H1 (cell line): ENCODE measurements at regions not wholly inside any gene's neighbourhood (a gene's known extent, or its start where the extent isn't known, plus 50 kb on each side); places are given as distances from the start of the nearest gene placed in this dataset.

Experiments used
- CTCF ChIA-PET: fragments of 300-600 bp; sonication (Branson Sonifier 250); formaldehyde crosslinking; loops from one replicate; lab custom pipeline; 2021; ENCODE audit not compliant: partially characterized antibody; lab: Charles Lee
- POLR2A ChIA-PET: fragments of 300-600 bp; sonication (Branson Sonifier 250); formaldehyde crosslinking; loops from one replicate; lab custom pipeline; 2021; ENCODE audit warnings: inconsistent platforms; ENCODE audit not compliant: partially characterized antibody; lab: Charles Lee
- DNase-seq, 2 experiments: peaks; one replicate each; pipeline versions ENCODE4 v3.0.0 to v3.0.0-alpha.2; 2010 to 2022; ENCODE audit warnings: low spot score in 2 of 2, low read depth in 1 of 2, mixed read lengths in 1 of 2
- FAIRE-seq: peaks from 2 replicates; lab custom pipeline; 2011; peaks lifted over from hg19 to GRCh38; lab: Jason Lieb, UNC
- H2AFZ ChIP-seq: 2 replicates; pipeline ENCODE4 v1.8.1; 2012; ENCODE audit warnings: low read length, inconsistent platforms
- H2AK5ac ChIP-seq: 2 replicates; pipeline ENCODE4 v1.6.1; 2013; ENCODE audit warnings: low read depth, low read length
- H2BK120ac ChIP-seq: replicated peaks from 2 replicates; pipeline ENCODE3; 2013; ENCODE audit warnings: low read depth, low read length, inconsistent platforms
- H2BK12ac ChIP-seq: 2 replicates; pipeline ENCODE4 v1.6.1; 2013; ENCODE audit warnings: low read depth, low read length
- H2BK15ac ChIP-seq: 2 replicates; pipeline ENCODE4 v1.6.1; 2013; ENCODE audit warnings: low read length
- H2BK20ac ChIP-seq: 2 replicates; pipeline ENCODE4 v1.6.1; 2013; ENCODE audit warnings: low read length
- H2BK5ac ChIP-seq: 2 replicates; pipeline ENCODE4 v1.6.1; 2013; ENCODE audit warnings: low read depth, low read length
- H3K14ac ChIP-seq: 2 replicates; pipeline ENCODE4 v1.6.1; 2013; ENCODE audit warnings: inconsistent platforms; ENCODE audit not compliant: insufficient read length
- H3K18ac ChIP-seq: 2 replicates; pipeline ENCODE4 v1.6.1; 2013; ENCODE audit warnings: low read length; ENCODE audit errors: extremely low read depth
- H3K23ac ChIP-seq: 2 replicates; pipeline ENCODE4 v1.6.1; 2013; ENCODE audit warnings: inconsistent platforms; ENCODE audit not compliant: insufficient read length
- H3K23me2 ChIP-seq: 2 replicates; pipeline ENCODE4 v1.6.1; 2013; ENCODE audit warnings: low read depth, low read length
- H3K27ac ChIP-seq: 2 replicates; pipeline ENCODE4 v1.6.1; 2011; ENCODE audit warnings: low read depth, low read length, inconsistent platforms
- H3K27me3 ChIP-seq, 4 experiments: replicated peaks in 1 of 4; 1 replicate in 1 of 4; 2 replicates in 3 of 4; pipeline versions ENCODE4 v1.6.1 to v1.8.1; 2011 to 2013; ENCODE audit warnings: low read length in 3 of 4, mild to moderate bottlenecking in 3 of 4, inconsistent platforms in 2 of 4, mixed read lengths in 2 of 4, moderate library complexity in 1 of 4; ENCODE audit not compliant: control insufficient read depth in 3 of 4, insufficient read depth in 3 of 4; ENCODE audit errors: extremely low read depth in 1 of 4
- H3K36me3 ChIP-seq, 4 experiments: 2 replicates each; pipeline versions ENCODE4 v1.6.1 to v1.8.1; 2011 to 2013; ENCODE audit warnings: mild to moderate bottlenecking in 4 of 4, low read length in 3 of 4, moderate library complexity in 2 of 4, control low read depth in 1 of 4, inconsistent platforms in 1 of 4; ENCODE audit not compliant: insufficient read depth in 4 of 4, control insufficient read depth in 2 of 4
- H3K4ac ChIP-seq: replicated peaks from 2 replicates; pipeline ENCODE3; 2013; ENCODE audit warnings: low read length, low read depth, mixed read lengths, inconsistent platforms; ENCODE audit not compliant: insufficient read length
- H3K4me1 ChIP-seq, 4 experiments: replicated peaks in 1 of 4; 1 replicate in 1 of 4; 2 replicates in 3 of 4; pipeline versions ENCODE4 v1.6.1 to v1.8.1; 2011 to 2013; ENCODE audit warnings: low read length in 3 of 4, inconsistent platforms in 2 of 4, mixed read lengths in 1 of 4; ENCODE audit not compliant: insufficient read depth in 4 of 4, control insufficient read depth in 3 of 4
- H3K4me2 ChIP-seq, 2 experiments: 2 replicates each; pipeline versions ENCODE4 v1.6.1 to v1.8.1; 2011 to 2013; ENCODE audit warnings: low read depth in 2 of 2, low read length in 2 of 2, control low read depth in 1 of 2, inconsistent platforms in 1 of 2, mild to moderate bottlenecking in 1 of 2; ENCODE audit not compliant: insufficient read depth in 1 of 2
- H3K4me3 ChIP-seq, 4 experiments: fragments of 200-600, 300-600 bp in 1 of 4; sonication (generic), shearing (Covaris generic), sonication (Bioruptor Twin) in 1 of 4; 2 replicates each; pipeline versions ENCODE4 v1.5.1 to v1.8.1; 2011 to 2016; ENCODE audit warnings: low read length in 4 of 4, low read depth in 3 of 4, control low read depth in 2 of 4, inconsistent platforms in 2 of 4, mild to moderate bottlenecking in 2 of 4, mixed read lengths in 1 of 4, moderate library complexity in 1 of 4; ENCODE audit not compliant: insufficient read depth in 2 of 4; ENCODE audit errors: extremely low read depth in 1 of 4
- H3K56ac ChIP-seq: replicated peaks from 2 replicates; pipeline ENCODE3; 2013; ENCODE audit warnings: low read depth, mild to moderate bottlenecking, mixed read lengths, low read length, inconsistent platforms; ENCODE audit not compliant: insufficient read length
- H3K79me1 ChIP-seq: 2 replicates; pipeline ENCODE4 v1.6.1; 2013; ENCODE audit warnings: low read depth, low read length, control low read depth
- H3K79me2 ChIP-seq, 2 experiments: 2 replicates each; pipeline versions ENCODE4 v1.6.1 to v1.8.1; 2012 to 2013; ENCODE audit warnings: low read length in 2 of 2, mild to moderate bottlenecking in 2 of 2, inconsistent platforms in 1 of 2; ENCODE audit not compliant: insufficient read depth in 2 of 2, control insufficient read depth in 1 of 2
- H3K9ac ChIP-seq, 4 experiments: replicated peaks in 1 of 4; 1 replicate in 1 of 4; 2 replicates in 3 of 4; pipeline versions ENCODE4 v1.6.1 to v1.8.1; 2011 to 2013; ENCODE audit warnings: low read depth in 3 of 4, low read length in 3 of 4, control low read depth in 2 of 4, mild to moderate bottlenecking in 2 of 4, moderate library complexity in 2 of 4, inconsistent platforms in 1 of 4; ENCODE audit errors: extremely low read depth in 1 of 4
- H3K9me3 ChIP-seq, 2 experiments: 2 replicates each; pipeline versions ENCODE4 v1.6.1 to v1.8.1; 2012 to 2013; ENCODE audit warnings: mild to moderate bottlenecking in 2 of 2, moderate library complexity in 2 of 2, control low read depth in 1 of 2, inconsistent platforms in 1 of 2, low read depth in 1 of 2, low read length in 1 of 2, mixed read lengths in 1 of 2; ENCODE audit not compliant: insufficient read depth in 2 of 2
- H4K20me1 ChIP-seq, 2 experiments: replicated peaks in 1 of 2; 2 replicates each; pipeline versions ENCODE3 to v1.8.1; 2011 to 2013; ENCODE audit warnings: inconsistent platforms in 2 of 2, low read length in 2 of 2, mild to moderate bottlenecking in 1 of 2; ENCODE audit not compliant: insufficient read depth in 2 of 2, control insufficient read depth in 1 of 2
- H4K5ac ChIP-seq: 2 replicates; pipeline ENCODE4 v1.6.1; 2013; ENCODE audit warnings: low read length, low read depth, mixed read lengths, inconsistent platforms; ENCODE audit not compliant: insufficient read length
- H4K8ac ChIP-seq: 2 replicates; pipeline ENCODE4 v1.8.0; 2013; ENCODE audit warnings: mild to moderate bottlenecking, moderate library complexity, low read length, inconsistent platforms; ENCODE audit not compliant: insufficient read depth; ENCODE audit errors: extremely low read depth
- H4K91ac ChIP-seq: replicated peaks from 2 replicates; pipeline ENCODE3; 2013; ENCODE audit warnings: low read length, mixed read lengths, inconsistent platforms; ENCODE audit not compliant: insufficient read length
- ATF3 ChIP-seq: IDR thresholded peaks from 2 replicates; pipeline ENCODE4 v1.6.1; 2011; ENCODE audit warnings: low read depth, mild to moderate bottlenecking, low read length; ENCODE audit not compliant: insufficient read depth
- EGR1 ChIP-seq: IDR thresholded peaks from 2 replicates; pipeline ENCODE4 v1.6.1; 2011; ENCODE audit warnings: low read depth, low read length, borderline replicate concordance
- KDM1A ChIP-seq: fragments of 200-600, 300-600 bp; sonication (generic); IDR thresholded peaks from 2 replicates; pipeline ENCODE4 v1.7.1; 2016; ENCODE audit warnings: mild to moderate bottlenecking, low read length, borderline replicate concordance
- KDM5A ChIP-seq: fragments of 200-600 bp; IDR thresholded peaks from 2 replicates; pipeline ENCODE4 v1.7.1; 2012; ENCODE audit warnings: mild to moderate bottlenecking, low read length, inconsistent platforms, mixed read lengths
- MAFK ChIP-seq: IDR thresholded peaks from 2 replicates; pipeline ENCODE4 v1.6.1; 2012; ENCODE audit warnings: low read depth, mild to moderate bottlenecking, improper control_type of control experiment, low read length
- NANOG ChIP-seq: IDR thresholded peaks from 2 replicates; pipeline ENCODE4 v1.6.1; 2011; ENCODE audit warnings: low read length, low read depth, mild to moderate bottlenecking, inconsistent platforms; ENCODE audit not compliant: insufficient read depth, poor library complexity, severe bottlenecking
- RNF2 ChIP-seq: fragments of 200-900, 300-1000 bp; sonication (generic); IDR thresholded peaks from 2 replicates; pipeline ENCODE4 v1.7.1; 2016; ENCODE audit warnings: borderline replicate concordance, low read depth, mild to moderate bottlenecking, antibody characterized with exemption, low read length; ENCODE audit not compliant: poor library complexity, severe bottlenecking; ENCODE audit errors: missing control alignments
- SUZ12 ChIP-seq: fragments of 200-600 bp; sonication (generic); IDR thresholded peaks from 2 replicates; pipeline ENCODE4 v1.6.1; 2012; ENCODE audit warnings: mild to moderate bottlenecking, inconsistent platforms, low read length, moderate library complexity, mixed read lengths
- USF2 ChIP-seq: IDR thresholded peaks from 2 replicates; pipeline ENCODE4 v1.6.1; 2011; ENCODE audit warnings: low read length, improper control_type of control experiment
- WGBS, 2 experiments: shearing (Covaris generic) in 1 of 2; methylation state at CpG; one replicate each; pipeline versions ENCODE4 v1.1.6 to v1.1.7; 2013 to 2015; ENCODE audit warnings: low lambda C conversion rate in 2 of 2, mixed read lengths in 2 of 2, inconsistent platforms in 1 of 2, low coverage in 1 of 2, missing lambda C conversion rate in 1 of 2; ENCODE audit not compliant: insufficient replicate concordance in 2 of 2, insufficient coverage in 1 of 2, insufficient read length in 1 of 2; ENCODE audit errors: extremely low coverage in 1 of 2, missing lambda C conversion rate in 1 of 2; 5-methylcytosine and 5-hydroxymethylcytosine counted together

- H3K14ac ChIP-seq = no peak overlapping the region
- H4K5ac ChIP-seq = no peak overlapping the region
- no peak overlapping the region for H2BK12ac ChIP-seq
- no peaks in the 10 kb centered on the region for H4K20me1 ChIP-seq
- H3K9ac ChIP-seq = no peak overlapping the region
- H3K27me3 ChIP-seq = no peaks in the 10 kb centered on the region
- no peak overlapping the region for H3K18ac ChIP-seq
- H3K27ac ChIP-seq = no peak overlapping the region
- no peak overlapping the region for H4K8ac ChIP-seq
- H2BK120ac ChIP-seq = no peak overlapping the region
- WGBS, 2 experiments = 100% methylated on average over 3 of the region's 3 CpGs; no CpG with 5 or more reads in 1 of the 2 experiments
- H3K4me1 ChIP-seq = no peaks in the 10 kb centered on the region; a peak in 1 of 7 replicates
- no peaks in the 10 kb centered on the region for H3K23me2 ChIP-seq
- TF ChIP-seq EGR1 (no peak), KDM5A (no peak), RNF2 (no peak), USF2 (no peak), KDM1A (no peak), ATF3 (no peak), NANOG (no peak), SUZ12 (no peak), MAFK (no peak)
- H3K23ac ChIP-seq = no peak overlapping the region
- no peak overlapping the region for H2BK20ac ChIP-seq
- no peaks in the 10 kb centered on the region for H3K79me2 ChIP-seq
- no peak for DNase-seq
- H2BK5ac ChIP-seq = no peak overlapping the region
- H4K91ac ChIP-seq = no peak overlapping the region
- no peak overlapping the region for H2BK15ac ChIP-seq
- no peak overlapping the region for H3K4me2 ChIP-seq
- no peak overlapping the region for H3K56ac ChIP-seq
- no peaks in the 10 kb centered on the region for H3K36me3 ChIP-seq
- ChIA-PET POLR2A (no interaction called here), CTCF (no interaction called here)
- no peak overlapping the region for H3K4me3 ChIP-seq
- H3K79me1 ChIP-seq = no peaks in the 10 kb centered on the region
- no peak overlapping the region for H2AK5ac ChIP-seq
- FAIRE-seq = no peak
- no peak overlapping the region for H3K4ac ChIP-seq
- H3K9me3 ChIP-seq = no peaks in the 10 kb centered on the region
- no peak overlapping the region for H2AFZ ChIP-seq
Measured at GRCh38 chrX:76026751-76027150, 146.1 kb upstream of the PBDC1 start.
